ENCODE measurements at regions not wholly inside any gene's neighbourhood (a gene's known extent, or its start where the extent isn't known, plus 50 kb on each side); places are given as distances from the start of the nearest gene placed in this dataset.

DNA sequence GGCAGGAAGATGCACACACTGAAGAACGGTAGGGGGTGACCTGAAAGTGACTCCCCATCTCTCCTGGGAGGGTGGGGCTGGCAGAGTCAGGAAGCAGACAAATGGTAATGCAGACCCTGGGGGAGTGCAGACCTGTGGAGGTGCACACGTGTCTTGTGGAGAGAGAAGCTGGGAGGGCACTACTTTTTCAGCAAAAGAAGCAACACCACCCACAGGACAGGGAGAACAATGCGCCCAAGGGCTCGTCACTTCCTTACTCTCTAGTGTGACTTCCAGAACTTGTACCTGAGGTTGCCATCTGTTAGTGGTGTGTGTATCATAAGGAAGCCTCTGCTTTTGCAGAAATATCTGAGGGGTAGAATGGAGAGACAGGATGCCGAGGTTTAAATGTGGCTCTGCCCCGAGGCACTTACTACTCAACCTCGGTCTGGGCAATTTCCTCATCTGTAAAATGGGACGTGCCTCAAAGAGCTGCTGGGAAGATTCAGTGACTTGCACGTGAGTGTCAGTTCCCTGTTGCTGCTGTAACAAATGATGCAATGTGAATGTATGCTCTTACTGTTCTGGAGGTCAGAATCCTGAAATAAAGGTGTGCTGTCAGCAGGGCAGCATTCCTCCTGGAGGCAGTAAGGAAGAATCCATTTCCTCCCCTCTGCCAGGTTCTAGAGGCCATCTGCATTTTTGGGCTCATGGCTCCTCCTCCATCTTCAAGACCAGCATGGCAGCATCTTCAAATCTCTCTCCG, 323.4 kb downstream of the SHANK2 start:
- no peak for DNase-seq (ENCODE audit: low read depth in 4 of 4, low spot score in 3 of 4)

DNA sequence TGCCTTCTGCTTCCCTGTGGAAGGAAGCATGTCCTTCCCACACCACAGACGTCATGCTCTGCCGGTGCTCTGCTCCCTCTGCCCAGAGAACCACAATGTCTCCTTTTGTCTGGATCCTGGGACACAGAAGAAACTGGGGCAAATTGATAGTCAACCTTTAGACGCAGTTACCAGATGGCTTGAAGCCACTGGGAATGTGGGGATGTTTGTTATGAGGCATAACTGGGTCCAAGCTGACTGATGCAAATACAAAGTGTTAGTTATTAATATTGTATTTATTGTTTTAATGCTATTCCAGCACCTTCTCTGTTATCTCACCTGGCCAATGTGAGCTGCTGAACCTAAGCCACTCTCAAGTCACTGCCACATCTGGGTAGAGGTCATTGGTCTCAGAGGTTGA, 322.2 kb downstream of the SHANK2 start:
- DNase-seq (ENCODE audit: low read depth in 4 of 4, low spot score in 3 of 4): no peak

DNA sequence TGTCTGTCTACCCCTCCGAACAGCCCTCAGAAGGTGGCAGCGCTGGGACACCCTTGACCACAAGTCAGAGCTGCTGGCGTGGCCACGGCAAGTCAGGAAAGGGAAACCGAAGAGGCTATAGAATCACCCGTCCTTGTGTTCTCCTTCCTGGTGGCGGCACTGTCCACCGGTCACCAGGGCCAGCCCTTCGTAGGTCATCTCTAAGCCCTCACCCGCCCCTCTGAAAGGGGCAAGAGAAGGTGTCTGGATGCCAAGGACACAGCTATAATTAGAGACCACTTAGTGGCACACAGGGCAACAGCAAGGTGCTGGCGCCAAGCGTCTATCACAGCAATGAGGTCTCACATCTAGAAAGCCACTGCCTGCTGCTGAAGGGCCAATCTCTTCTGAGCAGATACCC, 320.9 kb downstream of the SHANK2 start:
- no peak for DNase-seq (ENCODE audit: low read depth in 4 of 4, low spot score in 3 of 4)

DNA sequence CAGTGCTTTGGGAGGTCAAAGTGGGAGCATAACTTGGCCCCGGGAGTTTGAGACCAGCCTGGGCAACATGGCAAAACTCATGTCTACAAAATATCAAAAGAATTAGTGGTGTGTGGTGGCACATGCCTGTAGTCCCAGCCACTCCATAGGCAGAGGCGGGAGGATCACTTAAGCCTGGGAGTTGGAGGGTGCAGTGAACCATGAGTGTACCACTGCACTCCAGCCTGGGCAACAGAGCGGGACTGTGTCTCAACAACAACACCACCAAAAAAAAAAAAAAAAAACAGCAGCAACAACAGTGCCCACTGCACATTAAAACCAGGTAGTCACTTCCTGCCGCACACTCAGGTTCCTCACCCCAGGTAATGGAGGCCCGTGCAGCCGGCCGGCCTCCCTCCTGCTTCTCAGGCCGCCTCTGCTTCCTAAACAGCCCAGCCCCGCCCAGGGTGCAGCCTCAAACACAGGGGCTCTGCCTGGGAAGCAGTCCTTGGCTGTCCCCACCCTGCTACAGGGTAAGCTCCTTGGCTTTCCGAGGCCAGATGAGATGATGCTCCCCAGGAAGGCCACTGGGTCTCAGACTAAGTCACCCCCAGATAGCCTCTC, 318.3 kb downstream of the SHANK2 start:
- no peak for DNase-seq (ENCODE audit: low read depth in 4 of 4, low spot score in 3 of 4)

DNA sequence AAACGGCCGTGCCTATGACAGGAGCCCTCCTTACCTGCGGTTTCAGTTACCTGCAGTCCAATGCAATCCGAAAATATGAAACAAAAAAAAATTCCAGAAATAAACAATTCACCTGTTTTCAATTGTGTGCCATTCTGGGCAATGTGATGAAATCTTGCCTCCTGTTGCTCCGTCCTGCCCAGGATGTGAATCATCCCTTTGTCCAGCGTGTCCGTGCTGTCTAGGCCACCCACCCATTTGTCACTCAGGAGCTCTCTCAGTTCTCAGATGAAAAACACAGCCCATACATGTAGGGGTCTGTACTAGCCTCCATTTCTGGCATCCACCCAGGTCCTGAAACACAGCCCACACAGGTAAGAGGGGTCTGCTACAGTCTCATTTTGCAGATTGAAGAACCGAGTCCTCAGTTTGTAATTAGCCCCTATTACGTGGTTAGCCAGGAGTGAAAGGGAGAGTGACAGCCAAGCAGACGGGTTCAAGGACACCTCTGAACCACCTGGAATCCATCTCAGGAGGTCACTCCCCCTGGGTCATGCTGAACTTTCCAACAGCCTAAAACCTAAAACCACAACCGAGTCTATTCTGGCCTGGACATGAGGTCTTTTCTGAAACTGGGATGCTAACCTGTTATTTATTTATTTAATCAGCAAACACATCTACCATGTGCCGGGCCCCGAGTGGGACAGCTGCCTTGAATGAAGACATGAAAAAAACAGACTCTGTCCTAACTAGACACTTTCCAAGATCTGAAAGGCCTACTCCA, 317.2 kb downstream of the SHANK2 start:
- no peak for DNase-seq (ENCODE audit: low read depth in 4 of 4, low spot score in 3 of 4)

DNA sequence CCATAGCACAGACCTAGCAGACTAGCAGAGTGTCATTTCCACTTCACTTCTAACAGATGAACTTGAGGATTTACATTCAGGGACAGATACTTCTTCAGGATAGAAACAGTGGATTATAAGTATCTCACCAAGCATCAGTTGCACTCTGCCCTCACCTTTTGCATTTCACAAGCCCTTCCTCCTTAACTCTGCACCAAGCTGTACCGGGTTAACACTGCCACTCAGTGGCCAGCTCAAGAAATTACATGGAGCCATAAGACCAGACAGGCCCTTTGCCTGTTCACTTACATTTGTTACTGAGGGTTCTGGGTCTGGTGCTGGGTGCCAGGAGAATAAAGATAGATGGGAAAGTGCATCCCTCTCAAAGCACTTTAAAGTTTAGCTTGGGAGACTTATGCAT, 309.8 kb downstream of the SHANK2 start:
- DNase-seq (ENCODE audit: low read depth in 4 of 4, low spot score in 3 of 4): no peak

DNA sequence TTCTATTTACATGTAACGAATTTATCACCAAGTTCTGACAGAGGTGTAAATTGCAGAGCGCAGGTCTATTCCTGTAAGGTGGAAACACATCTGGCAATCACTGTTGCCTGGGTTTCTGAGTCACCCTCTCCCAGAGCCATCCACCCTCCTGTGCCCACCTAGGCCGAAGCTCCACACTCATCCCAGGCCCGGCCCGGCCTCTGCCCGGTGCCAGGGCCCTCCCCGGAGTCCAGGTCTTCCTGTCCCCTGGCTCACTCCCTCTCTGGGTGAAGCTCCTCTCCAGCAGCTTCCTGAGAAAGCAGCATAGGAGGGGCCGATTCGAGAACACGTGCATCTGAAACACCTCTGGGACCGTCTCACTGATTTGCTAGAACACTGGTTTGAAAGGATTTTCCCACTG, 308.2 kb downstream of the SHANK2 start:
- DNase-seq (ENCODE audit: low read depth in 4 of 4, low spot score in 3 of 4): no peak

DNA sequence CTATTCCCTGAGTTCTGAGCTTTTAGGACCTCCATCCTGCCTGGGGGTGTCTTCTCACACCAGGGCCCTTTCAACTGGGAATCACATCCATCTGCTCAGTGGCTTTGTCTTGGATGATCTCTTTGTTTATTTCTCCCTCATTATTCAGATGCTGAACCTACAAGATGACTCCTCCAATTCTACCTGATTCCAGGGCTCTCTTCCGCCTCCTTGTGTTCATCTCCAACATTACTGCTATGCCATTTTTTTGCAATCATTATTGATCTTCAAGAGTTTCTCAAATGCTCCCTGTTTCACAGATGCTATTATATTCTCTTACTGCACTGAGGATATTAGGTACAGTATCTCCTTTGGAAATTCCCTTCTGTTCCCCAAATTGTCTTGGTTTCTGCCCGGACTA, 307.7 kb downstream of the SHANK2 start:
- DNase-seq (ENCODE audit: low read depth in 4 of 4, low spot score in 3 of 4): no peak

DNA sequence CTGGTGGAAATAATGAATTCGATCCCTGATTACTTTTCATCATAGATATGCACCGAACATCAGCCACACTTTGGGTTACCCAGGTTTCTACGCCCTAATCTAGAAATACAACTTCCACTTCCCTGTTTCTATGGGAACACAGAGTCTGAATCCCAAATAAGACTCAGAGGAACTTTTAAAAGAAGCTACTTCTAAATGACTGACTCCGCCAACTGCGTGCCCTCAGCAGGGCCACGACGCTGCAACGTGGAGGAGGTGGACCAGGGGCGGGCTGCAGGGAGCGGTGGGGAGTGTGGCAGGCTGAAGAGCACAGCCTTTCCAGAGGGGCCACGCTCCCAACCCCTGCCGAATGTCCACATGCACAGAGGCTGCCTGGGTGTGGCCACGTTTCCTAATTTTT, 304.0 kb downstream of the SHANK2 start:
- DNase-seq (ENCODE audit: low read depth in 4 of 4, low spot score in 3 of 4): no peak

DNA sequence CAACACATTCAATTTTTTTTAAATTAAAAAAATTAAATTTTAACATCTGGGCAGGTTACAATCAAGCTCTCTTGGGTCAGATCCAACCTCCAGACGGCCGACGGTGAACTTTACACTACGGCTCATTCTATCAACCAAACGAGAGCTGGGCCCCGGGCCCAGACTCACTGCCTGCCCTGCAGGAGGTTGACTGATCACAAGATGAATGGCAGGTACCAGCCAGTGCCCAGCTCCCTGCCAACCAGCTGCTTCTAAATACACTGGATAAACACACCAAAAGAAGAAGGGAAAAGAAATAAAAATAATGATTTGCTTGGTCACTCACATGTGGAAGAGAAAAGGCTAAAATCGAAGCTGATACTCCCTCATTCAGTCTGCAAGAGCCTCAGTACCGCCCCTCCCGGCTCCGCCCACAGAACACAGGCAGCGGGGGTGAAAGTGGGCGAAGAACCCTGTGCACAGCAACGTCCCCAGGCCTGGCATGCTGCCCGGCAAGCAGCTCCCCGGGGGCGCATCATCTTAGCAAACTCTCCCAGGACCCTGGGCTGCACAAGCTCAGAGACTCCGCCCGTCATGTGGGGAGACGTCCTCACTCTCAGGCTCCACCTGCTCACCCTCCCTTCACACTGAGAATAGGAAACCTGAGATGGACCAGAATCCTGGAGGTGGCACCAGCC, 303.4 kb downstream of the SHANK2 start:
- DNase-seq (ENCODE audit: low read depth in 4 of 4, low spot score in 3 of 4): no peak

DNA sequence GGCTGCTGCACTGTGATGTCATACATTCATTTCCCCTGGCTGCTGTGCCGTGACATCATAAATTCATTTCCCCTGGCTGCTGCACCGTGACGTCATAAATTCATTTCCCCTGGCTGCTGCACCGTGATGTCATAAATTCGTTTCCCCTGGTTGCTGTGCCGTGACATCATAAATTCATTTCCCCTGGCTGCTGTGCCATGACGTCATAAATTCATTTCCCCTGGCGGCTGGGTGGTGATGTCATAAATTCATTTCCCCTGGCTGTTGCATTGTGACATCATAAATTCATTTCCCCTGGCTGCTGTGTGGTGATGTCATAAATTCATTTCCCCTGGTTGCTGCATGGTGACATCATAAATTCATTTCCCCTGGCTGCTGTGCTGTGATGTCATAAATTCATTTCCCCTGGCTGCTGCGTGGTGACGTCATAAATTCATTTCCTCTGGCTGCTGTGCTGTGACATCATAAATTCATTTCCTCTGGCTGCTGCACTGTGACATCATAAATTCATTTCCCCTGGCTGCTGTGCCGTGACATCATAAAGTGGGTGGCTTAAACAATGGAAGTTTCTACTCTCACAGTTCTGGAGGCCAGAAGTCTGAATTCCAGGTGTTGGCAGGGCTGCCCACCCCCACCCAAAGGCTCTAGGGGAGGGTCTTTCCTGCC, 301.1 kb downstream of the SHANK2 start:
- DNase-seq (ENCODE audit: low read depth in 4 of 4, low spot score in 3 of 4): no peak

DNA sequence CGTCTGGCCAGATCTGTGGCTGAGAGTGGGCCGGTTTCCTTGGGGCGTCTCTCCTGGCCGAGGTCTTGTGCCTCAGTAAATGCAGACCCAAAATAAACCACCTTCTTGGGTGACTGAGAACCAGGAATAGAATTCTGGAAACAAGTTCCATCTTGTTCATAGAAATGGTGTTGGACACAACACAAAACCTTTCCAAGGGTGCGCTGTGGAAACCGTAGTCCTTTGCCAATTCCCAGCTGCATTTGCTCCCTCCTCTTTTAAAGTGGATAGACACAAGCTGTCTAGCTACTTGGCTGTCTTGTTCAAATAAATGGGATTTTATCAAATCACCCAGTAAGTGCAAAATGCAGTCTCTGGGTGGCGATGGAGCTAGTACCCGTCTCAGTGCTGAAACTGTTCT, 300.2 kb downstream of the SHANK2 start:
- no peak for DNase-seq (ENCODE audit: low read depth in 4 of 4, low spot score in 3 of 4)

DNA sequence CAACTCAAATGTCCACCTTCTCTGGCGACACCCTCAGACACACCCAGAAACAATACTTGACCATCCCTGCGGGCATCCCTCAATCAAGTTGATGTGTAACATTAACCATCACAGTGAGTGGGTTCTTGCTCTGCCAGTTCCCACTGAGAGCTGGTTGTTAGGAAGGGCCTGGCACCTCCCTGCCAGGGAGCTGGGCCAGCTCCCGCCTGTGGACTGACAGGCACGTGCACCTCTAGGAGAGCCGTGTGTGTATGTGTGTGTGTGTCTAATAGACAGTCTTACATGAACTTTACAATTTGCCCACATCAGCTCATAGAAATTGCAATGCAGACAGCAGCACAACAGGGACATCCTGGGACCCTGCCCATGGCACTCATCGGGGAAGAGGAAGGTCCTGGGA, 298.7 kb downstream of the SHANK2 start:
- DNase-seq (ENCODE audit: low read depth in 4 of 4, low spot score in 3 of 4): no peak

DNA sequence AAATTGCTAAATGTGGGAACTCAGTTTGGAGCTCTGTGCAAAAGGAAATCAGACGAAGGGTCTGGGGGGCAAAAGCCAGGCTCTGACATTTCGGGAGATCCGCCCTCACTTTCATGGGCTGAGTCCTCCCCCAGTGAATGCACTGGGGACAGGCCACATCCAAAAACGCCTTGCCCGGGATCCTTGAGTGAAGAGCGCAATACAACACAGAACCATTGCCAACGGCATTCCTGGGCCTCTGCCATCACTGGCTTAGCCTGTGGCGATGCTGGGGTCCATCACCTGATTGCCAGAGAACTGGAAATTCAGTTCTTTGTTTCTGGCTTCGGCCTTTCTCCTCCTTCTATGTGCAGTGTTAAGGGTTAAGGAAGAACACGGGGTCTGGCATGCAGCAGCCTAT, 297.9 kb downstream of the SHANK2 start:
- no peak for DNase-seq (ENCODE audit: low read depth in 4 of 4, low spot score in 3 of 4)

All from left renal pelvis (tissue), 4 donors.